Endodermal cell (in vitro differentiated cells): ENCODE measurements at regions not wholly inside any gene's neighbourhood (a gene's known extent, or its start where the extent isn't known, plus 50 kb on each side); places are given as distances from the start of the nearest gene placed in this dataset.

Experiments used
- DNase-seq: peaks from one replicate; pipeline ENCODE4 v3.0.0-alpha.2; 2017
- H3K27ac ChIP-seq: 2 replicates; pipeline ENCODE4 v1.5.1; 2013; ENCODE audit warnings: mild to moderate bottlenecking, low read depth, low read length, moderate library complexity
- H3K27me3 ChIP-seq: 2 replicates; pipeline ENCODE4 v1.6.1; 2013; ENCODE audit warnings: mild to moderate bottlenecking, low read length, moderate library complexity; ENCODE audit not compliant: insufficient read depth, control insufficient read depth, poor library complexity, severe bottlenecking
- H3K36me3 ChIP-seq: 2 replicates; pipeline ENCODE4 v1.7.0; 2013; ENCODE audit warnings: mild to moderate bottlenecking, low read length, moderate library complexity; ENCODE audit not compliant: control insufficient read depth, insufficient read depth
- H3K4me1 ChIP-seq: one replicate; pipeline ENCODE4 v1.7.0; 2013; ENCODE audit warnings: low read length; ENCODE audit not compliant: control insufficient read depth, insufficient read depth
- H3K4me3 ChIP-seq: 2 replicates; pipeline ENCODE4 v1.5.1; 2013; ENCODE audit warnings: mild to moderate bottlenecking, low read length, moderate library complexity
- H3K9ac ChIP-seq: 2 replicates; pipeline ENCODE4 v1.6.1; 2013; ENCODE audit warnings: mild to moderate bottlenecking, low read length, moderate library complexity; ENCODE audit not compliant: poor library complexity, severe bottlenecking; ENCODE audit errors: extremely low read depth
- H3K9me3 ChIP-seq: 2 replicates; pipeline ENCODE4 v1.6.1; 2013; ENCODE audit warnings: mild to moderate bottlenecking, low read length, moderate library complexity; ENCODE audit not compliant: control insufficient read depth
- H3K27ac Mint-ChIP-seq: 2 replicates; pipeline ENCODE4 v1.8.0; 2020; ENCODE audit warnings: mixed read lengths
- H3K27me3 Mint-ChIP-seq: 2 replicates; pipeline ENCODE4 v1.8.0; 2021; ENCODE audit warnings: mild to moderate bottlenecking, mixed read lengths; ENCODE audit not compliant: insufficient read depth
- H3K36me3 Mint-ChIP-seq: 2 replicates; pipeline ENCODE4 v1.8.0; 2020; ENCODE audit warnings: low read depth, mixed read lengths
- H3K4me1 Mint-ChIP-seq: 2 replicates; pipeline ENCODE4 v1.8.0; 2020; ENCODE audit warnings: mixed read lengths
- H3K4me3 Mint-ChIP-seq: 2 replicates; pipeline ENCODE4 v1.8.0; 2020; ENCODE audit warnings: mild to moderate bottlenecking, moderate library complexity, mixed read lengths
- H3K9me3 Mint-ChIP-seq: 2 replicates; pipeline ENCODE4 v1.8.0; 2020; ENCODE audit warnings: mild to moderate bottlenecking, mixed read lengths
- WGBS, 2 experiments: methylation state at CpG; one replicate each; pipeline versions ENCODE4 v1.1.5 to v1.1.7; 2013; ENCODE audit warnings: missing lambda C conversion rate in 2 of 2, mixed read lengths in 1 of 2; ENCODE audit not compliant: insufficient coverage in 1 of 2, insufficient read length in 1 of 2; 5-methylcytosine and 5-hydroxymethylcytosine counted together
- TF ChIP-seq, protein P1 (sequence below): fragments of 200-600 bp; sonication (generic); conservative IDR thresholded peaks from 2 replicates; pipeline ENCODE4 v1.5.0; 2021; ENCODE audit warnings: antibody characterized with exemption, mild to moderate bottlenecking

DNA sequence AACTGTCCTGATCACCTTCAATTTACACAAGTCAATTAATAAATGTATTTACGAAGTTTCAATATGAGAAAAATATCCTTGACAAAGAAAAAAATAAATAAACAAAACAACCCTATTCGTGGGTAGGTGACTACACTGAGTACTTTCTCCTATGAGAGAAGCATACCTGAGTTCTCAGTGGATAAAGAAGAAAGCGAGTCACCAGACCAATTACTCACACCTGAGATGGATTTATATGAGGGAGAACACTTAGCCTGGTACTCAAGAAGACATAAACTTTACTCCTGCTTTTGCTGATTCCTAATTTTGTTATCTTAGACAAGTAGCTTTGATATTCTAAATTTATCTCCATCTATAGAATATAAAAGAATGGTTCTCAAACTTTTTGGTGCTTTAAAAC lies 735.2 kb upstream of the ANO3 start:
- no peaks in the 10 kb centered on the region for H3K36me3 ChIP-seq
- peaks cover 15% of the 10 kb centered on the region for H3K4me1 Mint-ChIP-seq
- H3K9me3 ChIP-seq = no peaks in the 10 kb centered on the region
- TF ChIP-seq, protein P1, sequence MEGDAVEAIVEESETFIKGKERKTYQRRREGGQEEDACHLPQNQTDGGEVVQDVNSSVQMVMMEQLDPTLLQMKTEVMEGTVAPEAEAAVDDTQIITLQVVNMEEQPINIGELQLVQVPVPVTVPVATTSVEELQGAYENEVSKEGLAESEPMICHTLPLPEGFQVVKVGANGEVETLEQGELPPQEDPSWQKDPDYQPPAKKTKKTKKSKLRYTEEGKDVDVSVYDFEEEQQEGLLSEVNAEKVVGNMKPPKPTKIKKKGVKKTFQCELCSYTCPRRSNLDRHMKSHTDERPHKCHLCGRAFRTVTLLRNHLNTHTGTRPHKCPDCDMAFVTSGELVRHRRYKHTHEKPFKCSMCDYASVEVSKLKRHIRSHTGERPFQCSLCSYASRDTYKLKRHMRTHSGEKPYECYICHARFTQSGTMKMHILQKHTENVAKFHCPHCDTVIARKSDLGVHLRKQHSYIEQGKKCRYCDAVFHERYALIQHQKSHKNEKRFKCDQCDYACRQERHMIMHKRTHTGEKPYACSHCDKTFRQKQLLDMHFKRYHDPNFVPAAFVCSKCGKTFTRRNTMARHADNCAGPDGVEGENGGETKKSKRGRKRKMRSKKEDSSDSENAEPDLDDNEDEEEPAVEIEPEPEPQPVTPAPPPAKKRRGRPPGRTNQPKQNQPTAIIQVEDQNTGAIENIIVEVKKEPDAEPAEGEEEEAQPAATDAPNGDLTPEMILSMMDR = no peak
- H3K4me3 Mint-ChIP-seq = no peak overlapping the region
- H3K4me3 ChIP-seq = no peak overlapping the region
- H3K27ac ChIP-seq = no peak overlapping the region
- no peak overlapping the region for H3K9ac ChIP-seq
- H3K9me3 Mint-ChIP-seq = peaks cover 4% of the 10 kb centered on the region
- H3K36me3 Mint-ChIP-seq = peaks cover under 1% of the 10 kb centered on the region
- WGBS, 2 experiments = 100% methylated on average over 2 of the region's 3 CpGs; no CpG with 5 or more reads in 1 of the 2 experiments
- no peak for DNase-seq
- H3K27me3 ChIP-seq = no peaks in the 10 kb centered on the region
- no peaks in the 10 kb centered on the region for H3K4me1 ChIP-seq
- no peaks in the 10 kb centered on the region for H3K27me3 Mint-ChIP-seq
- H3K27ac Mint-ChIP-seq = no peak overlapping the region

DNA sequence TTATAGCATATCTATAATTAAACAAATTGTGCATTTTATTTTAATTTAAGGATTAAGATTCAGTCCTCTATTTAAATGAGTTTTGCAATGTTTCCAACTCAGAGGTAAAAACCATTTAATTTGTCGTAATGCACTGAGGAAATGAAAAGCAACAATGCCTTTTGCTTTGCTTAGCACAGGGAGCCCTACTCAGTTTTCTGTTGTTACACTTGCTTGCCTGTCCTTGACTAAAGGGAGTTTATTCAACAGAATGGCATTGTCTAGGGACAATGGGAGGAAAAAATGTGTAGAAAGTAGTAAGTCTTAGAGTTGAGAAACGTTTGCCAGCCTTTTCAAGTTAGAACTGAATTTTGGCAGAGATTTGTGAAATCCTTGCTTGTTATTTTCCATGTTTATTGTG lies 734.2 kb upstream of the ANO3 start:
- Histone ChIP-seq H3K9me3 (no peaks in the 10 kb centered on the region), H3K27ac (no peak overlapping the region), H3K36me3 (no peaks in the 10 kb centered on the region), H3K4me3 (no peak overlapping the region), H3K9ac (no peak overlapping the region), H3K4me1 (no peaks in the 10 kb centered on the region), H3K27me3 (no peaks in the 10 kb centered on the region)
- WGBS, 2 experiments = 77 to 94% methylated on average over 2 of the region's 2 CpGs
- DNase-seq = no peak
- no peaks in the 10 kb centered on the region for H3K27me3 Mint-ChIP-seq
- H3K4me1 Mint-ChIP-seq = peaks cover 21% of the 10 kb centered on the region
- H3K27ac Mint-ChIP-seq = no peak overlapping the region
- no peak overlapping the region for H3K4me3 Mint-ChIP-seq
- H3K36me3 Mint-ChIP-seq = no peaks in the 10 kb centered on the region
- TF ChIP-seq, protein P1 = no peak
- no peaks in the 10 kb centered on the region for H3K9me3 Mint-ChIP-seq

DNA sequence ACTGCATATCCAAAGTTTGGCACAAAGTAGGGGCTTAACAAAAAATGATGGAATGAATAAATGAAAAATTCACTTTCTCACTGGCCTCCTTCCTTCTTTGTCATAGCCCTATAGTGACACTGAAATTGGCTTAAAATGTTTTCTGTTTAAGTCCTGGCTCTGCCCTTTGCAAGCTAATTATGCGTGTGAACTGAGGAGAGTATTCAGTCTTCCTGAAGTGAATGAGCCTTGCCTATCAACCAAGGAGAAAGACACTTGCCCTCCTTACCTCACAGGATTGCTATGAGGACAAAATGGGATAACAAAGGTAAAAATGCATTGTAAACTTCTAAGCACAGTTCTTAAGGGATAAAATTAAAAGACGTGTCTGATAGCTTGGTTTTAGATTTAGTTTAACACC lies 729.8 kb upstream of the ANO3 start:
- DNase-seq = no peak
- Histone ChIP-seq H3K27me3 (no peaks in the 10 kb centered on the region), H3K4me1 (no peaks in the 10 kb centered on the region), H3K9me3 (peaks cover 23% of the 10 kb centered on the region), H3K9ac (no peak overlapping the region), H3K4me3 (no peak overlapping the region), H3K27ac (no peak overlapping the region), H3K36me3 (no peaks in the 10 kb centered on the region)
- H3K4me3 Mint-ChIP-seq = no peak overlapping the region
- H3K27me3 Mint-ChIP-seq = no peaks in the 10 kb centered on the region
- peak overlapping the region; percentile 55 for H3K27ac Mint-ChIP-seq
- WGBS, 2 experiments = 50 to 69% methylated on average over 1 of the region's 2 CpGs
- TF ChIP-seq, protein P1 = no peak
- H3K4me1 Mint-ChIP-seq = peaks cover 11% of the 10 kb centered on the region
- peaks cover 23% of the 10 kb centered on the region for H3K9me3 Mint-ChIP-seq
- H3K36me3 Mint-ChIP-seq = peaks cover 16% of the 10 kb centered on the region
